ENCODE measurements at regions not wholly inside any gene's neighbourhood (a gene's known extent, or its start where the extent isn't known, plus 50 kb on each side); places are given as distances from the start of the nearest gene placed in this dataset.
A peak's percentile ranks its signal among the peaks of the same experiment; 100 is the strongest.

DNA sequence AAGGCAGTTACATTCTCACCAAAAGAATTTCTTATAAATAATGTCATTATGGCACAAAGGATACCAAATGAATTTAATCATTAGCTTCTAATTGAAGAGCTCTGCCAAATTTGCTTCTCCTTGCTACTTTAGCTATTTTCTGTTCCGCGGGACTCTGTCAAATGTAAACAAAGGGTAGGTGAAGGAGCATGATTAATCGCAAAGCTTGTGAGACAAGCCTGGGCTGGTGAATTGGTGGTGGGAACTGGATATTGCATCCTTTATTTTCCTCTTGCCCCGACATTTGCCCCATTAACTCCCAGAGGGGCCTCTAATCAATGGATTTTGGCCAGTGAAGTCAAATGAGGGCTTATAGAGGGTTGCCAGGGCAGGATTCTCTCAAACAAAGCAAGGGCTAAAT, 234.2 kb upstream of the RFX3 start:
- no peak for DNase-seq (ENCODE audit: low spot score)
- Histone ChIP-seq H3K9me3 (ENCODE audit: control insufficient read depth in 4 of 4, low read length in 3 of 4) (no peaks in the 10 kb centered on the region), H3K36me3 (ENCODE audit: control insufficient read depth in 4 of 4, insufficient read depth in 3 of 4, low read depth in 1 of 4, low read length in 3 of 4) (no peaks in the 10 kb centered on the region), H3K9ac (ENCODE audit: low read depth in 1 of 2, low read length in 2 of 2) (no peak overlapping the region), H3K4me1 (ENCODE audit: control insufficient read depth in 4 of 4, insufficient read depth in 4 of 4, low read length in 3 of 4) (peaks cover 0 to 5% (median 2%) of the 10 kb centered on the region in 4 donors), H3K27me3 (ENCODE audit: control insufficient read depth in 4 of 4, insufficient read depth in 4 of 4, low read length in 3 of 4) (no peaks in the 10 kb centered on the region), H3K4me3 (ENCODE audit: low read depth in 1 of 3, low read length in 3 of 3) (no peak overlapping the region), H3K27ac (ENCODE audit: low read depth in 1 of 2, low read length in 2 of 2) (no peak overlapping the region)
- WGBS: 29% methylated on average over 4 of the region's 4 CpGs
- TF ChIP-seq HNF4A (conservative IDR thresholded peaks at IDR 0.05): no peak
- TF ChIP-seq, protein P1, sequence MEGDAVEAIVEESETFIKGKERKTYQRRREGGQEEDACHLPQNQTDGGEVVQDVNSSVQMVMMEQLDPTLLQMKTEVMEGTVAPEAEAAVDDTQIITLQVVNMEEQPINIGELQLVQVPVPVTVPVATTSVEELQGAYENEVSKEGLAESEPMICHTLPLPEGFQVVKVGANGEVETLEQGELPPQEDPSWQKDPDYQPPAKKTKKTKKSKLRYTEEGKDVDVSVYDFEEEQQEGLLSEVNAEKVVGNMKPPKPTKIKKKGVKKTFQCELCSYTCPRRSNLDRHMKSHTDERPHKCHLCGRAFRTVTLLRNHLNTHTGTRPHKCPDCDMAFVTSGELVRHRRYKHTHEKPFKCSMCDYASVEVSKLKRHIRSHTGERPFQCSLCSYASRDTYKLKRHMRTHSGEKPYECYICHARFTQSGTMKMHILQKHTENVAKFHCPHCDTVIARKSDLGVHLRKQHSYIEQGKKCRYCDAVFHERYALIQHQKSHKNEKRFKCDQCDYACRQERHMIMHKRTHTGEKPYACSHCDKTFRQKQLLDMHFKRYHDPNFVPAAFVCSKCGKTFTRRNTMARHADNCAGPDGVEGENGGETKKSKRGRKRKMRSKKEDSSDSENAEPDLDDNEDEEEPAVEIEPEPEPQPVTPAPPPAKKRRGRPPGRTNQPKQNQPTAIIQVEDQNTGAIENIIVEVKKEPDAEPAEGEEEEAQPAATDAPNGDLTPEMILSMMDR (IDR thresholded peaks at IDR 0.05; ENCODE audit: low read depth, low read length, missing input control): peak; percentile 6

DNA sequence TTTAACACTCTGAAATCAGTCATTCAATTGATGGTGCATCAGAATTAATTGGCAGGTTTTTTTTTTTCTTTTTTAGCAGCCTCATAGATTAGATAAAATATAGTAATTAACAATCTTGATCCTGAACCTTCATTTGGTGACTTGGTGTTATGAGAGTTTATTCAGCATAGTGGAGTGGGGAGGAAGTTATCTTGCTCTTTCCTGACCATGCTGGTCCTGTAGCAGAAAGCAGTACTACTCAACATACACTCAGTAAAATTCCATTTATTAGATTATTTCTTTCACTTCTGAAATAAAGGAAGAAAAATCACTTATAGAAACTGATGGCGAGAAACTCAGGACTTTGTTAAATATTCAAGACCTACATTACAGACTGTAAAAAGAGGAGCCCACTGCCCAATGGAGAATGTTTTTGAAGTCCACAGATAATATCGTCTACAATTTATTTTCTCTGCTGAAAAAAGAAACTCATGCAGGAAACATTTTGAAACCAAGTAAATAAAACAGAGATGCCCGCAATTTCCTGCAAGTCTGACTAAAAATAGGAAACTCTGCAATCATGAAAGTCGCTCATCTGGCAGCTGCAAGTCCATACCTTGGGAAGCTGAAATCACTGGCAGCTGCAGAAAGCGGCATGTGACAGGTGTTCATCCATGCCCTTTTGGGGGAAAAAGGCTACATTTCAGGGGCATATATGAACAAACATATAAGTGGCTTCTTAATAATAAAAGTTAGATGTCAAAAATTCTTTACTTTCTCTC, 233.2 kb upstream of the RFX3 start:
- Histone ChIP-seq H3K9me3 (ENCODE audit: control insufficient read depth in 4 of 4, low read length in 3 of 4) (no peaks in the 10 kb centered on the region), H3K27ac (ENCODE audit: low read depth in 1 of 2, low read length in 2 of 2) (peak overlapping the region in 1 of 2 donors; percentile 20), H3K9ac (ENCODE audit: low read depth in 1 of 2, low read length in 2 of 2) (no peak overlapping the region), H3K36me3 (ENCODE audit: control insufficient read depth in 4 of 4, insufficient read depth in 3 of 4, low read depth in 1 of 4, low read length in 3 of 4) (no peaks in the 10 kb centered on the region), H3K4me1 (ENCODE audit: control insufficient read depth in 4 of 4, insufficient read depth in 4 of 4, low read length in 3 of 4) (peaks cover 0 to 5% (median 2%) of the 10 kb centered on the region in 4 donors), H3K27me3 (ENCODE audit: control insufficient read depth in 4 of 4, insufficient read depth in 4 of 4, low read length in 3 of 4) (no peaks in the 10 kb centered on the region), H3K4me3 (ENCODE audit: low read depth in 1 of 3, low read length in 3 of 3) (no peak overlapping the region)
- 59% methylated on average over 5 of the region's 5 CpGs for WGBS
- DNase-seq (ENCODE audit: low spot score): no peak
- TF ChIP-seq YY1 (IDR thresholded peaks at IDR 0.05) (no peak), RAD21 (IDR thresholded peaks at IDR 0.05) (no peak), HNF4G (IDR thresholded peaks at IDR 0.05) (no peak), SP1 (IDR thresholded peaks at IDR 0.05) (no peak)
- TF ChIP-seq, protein P2, sequence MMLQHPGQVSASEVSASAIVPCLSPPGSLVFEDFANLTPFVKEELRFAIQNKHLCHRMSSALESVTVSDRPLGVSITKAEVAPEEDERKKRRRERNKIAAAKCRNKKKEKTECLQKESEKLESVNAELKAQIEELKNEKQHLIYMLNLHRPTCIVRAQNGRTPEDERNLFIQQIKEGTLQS (IDR thresholded peaks at IDR 0.05): no peak
- TF ChIP-seq, protein P3, sequence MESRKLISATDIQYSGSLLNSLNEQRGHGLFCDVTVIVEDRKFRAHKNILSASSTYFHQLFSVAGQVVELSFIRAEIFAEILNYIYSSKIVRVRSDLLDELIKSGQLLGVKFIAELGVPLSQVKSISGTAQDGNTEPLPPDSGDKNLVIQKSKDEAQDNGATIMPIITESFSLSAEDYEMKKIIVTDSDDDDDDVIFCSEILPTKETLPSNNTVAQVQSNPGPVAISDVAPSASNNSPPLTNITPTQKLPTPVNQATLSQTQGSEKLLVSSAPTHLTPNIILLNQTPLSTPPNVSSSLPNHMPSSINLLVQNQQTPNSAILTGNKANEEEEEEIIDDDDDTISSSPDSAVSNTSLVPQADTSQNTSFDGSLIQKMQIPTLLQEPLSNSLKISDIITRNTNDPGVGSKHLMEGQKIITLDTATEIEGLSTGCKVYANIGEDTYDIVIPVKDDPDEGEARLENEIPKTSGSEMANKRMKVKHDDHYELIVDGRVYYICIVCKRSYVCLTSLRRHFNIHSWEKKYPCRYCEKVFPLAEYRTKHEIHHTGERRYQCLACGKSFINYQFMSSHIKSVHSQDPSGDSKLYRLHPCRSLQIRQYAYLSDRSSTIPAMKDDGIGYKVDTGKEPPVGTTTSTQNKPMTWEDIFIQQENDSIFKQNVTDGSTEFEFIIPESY (IDR thresholded peaks at IDR 0.05): no peak

DNA sequence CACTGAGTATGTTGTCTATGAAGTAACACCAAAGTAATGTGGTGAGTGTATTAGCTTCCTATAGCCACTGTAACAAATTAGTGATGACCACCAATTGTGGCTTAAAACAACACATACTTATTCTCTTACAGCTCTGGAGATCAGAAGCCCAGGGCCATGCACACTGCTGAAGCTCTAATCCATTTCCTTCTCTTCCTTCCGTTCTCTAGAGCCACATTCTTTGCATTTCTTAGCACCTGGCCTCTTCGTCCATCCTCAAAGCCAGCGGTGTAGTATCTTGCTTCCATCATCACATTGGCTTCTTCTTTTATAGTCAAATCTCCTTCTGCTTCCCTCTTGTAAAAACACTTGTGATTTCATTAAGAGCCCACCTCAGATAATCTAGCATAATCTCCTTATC, 230.3 kb upstream of the RFX3 start:
- no peak for DNase-seq (ENCODE audit: low spot score)
- Histone ChIP-seq H3K27ac (ENCODE audit: low read depth in 1 of 2, low read length in 2 of 2) (no peak overlapping the region), H3K27me3 (ENCODE audit: control insufficient read depth in 4 of 4, insufficient read depth in 4 of 4, low read length in 3 of 4) (no peaks in the 10 kb centered on the region), H3K9ac (ENCODE audit: low read depth in 1 of 2, low read length in 2 of 2) (no peak overlapping the region), H3K4me3 (ENCODE audit: low read depth in 1 of 3, low read length in 3 of 3) (no peak overlapping the region), H3K36me3 (ENCODE audit: control insufficient read depth in 4 of 4, insufficient read depth in 3 of 4, low read depth in 1 of 4, low read length in 3 of 4) (no peaks in the 10 kb centered on the region), H3K9me3 (ENCODE audit: control insufficient read depth in 4 of 4, low read length in 3 of 4) (no peaks in the 10 kb centered on the region), H3K4me1 (ENCODE audit: control insufficient read depth in 4 of 4, insufficient read depth in 4 of 4, low read length in 3 of 4) (peaks cover 0 to 5% (median 2%) of the 10 kb centered on the region in 4 donors)
- TF ChIP-seq HNF4A (conservative IDR thresholded peaks at IDR 0.05): no peak
- TF ChIP-seq FOXA1 (IDR thresholded peaks at IDR 0.05): no peak
- TF ChIP-seq, protein P4, sequence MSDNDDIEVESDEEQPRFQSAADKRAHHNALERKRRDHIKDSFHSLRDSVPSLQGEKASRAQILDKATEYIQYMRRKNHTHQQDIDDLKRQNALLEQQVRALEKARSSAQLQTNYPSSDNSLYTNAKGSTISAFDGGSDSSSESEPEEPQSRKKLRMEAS (IDR thresholded peaks at IDR 0.05): no peak
- no peak for TF ChIP-seq HNF4G (IDR thresholded peaks at IDR 0.05)
- TF ChIP-seq FOXA2 (IDR thresholded peaks at IDR 0.05): no peak
- no peak for TF ChIP-seq YY1 (IDR thresholded peaks at IDR 0.05)
- TF ChIP-seq, protein P2 (IDR thresholded peaks at IDR 0.05): no peak
- TF ChIP-seq, protein P5, sequence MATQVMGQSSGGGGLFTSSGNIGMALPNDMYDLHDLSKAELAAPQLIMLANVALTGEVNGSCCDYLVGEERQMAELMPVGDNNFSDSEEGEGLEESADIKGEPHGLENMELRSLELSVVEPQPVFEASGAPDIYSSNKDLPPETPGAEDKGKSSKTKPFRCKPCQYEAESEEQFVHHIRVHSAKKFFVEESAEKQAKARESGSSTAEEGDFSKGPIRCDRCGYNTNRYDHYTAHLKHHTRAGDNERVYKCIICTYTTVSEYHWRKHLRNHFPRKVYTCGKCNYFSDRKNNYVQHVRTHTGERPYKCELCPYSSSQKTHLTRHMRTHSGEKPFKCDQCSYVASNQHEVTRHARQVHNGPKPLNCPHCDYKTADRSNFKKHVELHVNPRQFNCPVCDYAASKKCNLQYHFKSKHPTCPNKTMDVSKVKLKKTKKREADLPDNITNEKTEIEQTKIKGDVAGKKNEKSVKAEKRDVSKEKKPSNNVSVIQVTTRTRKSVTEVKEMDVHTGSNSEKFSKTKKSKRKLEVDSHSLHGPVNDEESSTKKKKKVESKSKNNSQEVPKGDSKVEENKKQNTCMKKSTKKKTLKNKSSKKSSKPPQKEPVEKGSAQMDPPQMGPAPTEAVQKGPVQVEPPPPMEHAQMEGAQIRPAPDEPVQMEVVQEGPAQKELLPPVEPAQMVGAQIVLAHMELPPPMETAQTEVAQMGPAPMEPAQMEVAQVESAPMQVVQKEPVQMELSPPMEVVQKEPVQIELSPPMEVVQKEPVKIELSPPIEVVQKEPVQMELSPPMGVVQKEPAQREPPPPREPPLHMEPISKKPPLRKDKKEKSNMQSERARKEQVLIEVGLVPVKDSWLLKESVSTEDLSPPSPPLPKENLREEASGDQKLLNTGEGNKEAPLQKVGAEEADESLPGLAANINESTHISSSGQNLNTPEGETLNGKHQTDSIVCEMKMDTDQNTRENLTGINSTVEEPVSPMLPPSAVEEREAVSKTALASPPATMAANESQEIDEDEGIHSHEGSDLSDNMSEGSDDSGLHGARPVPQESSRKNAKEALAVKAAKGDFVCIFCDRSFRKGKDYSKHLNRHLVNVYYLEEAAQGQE (IDR thresholded peaks at IDR 0.05): no peak
- no peak for TF ChIP-seq SP1 (IDR thresholded peaks at IDR 0.05)
- TF ChIP-seq RAD21 (IDR thresholded peaks at IDR 0.05): no peak
- no peak for TF ChIP-seq TAF1 (conservative IDR thresholded peaks at IDR 0.05)
- TF ChIP-seq RXRA (IDR thresholded peaks at IDR 0.05): no peak
- TF ChIP-seq GABPA (IDR thresholded peaks at IDR 0.05 in 1 of 2, conservative IDR thresholded peaks at IDR 0.05 in 1 of 2): no peak
- WGBS: 88% methylated on average over 3 of the region's 3 CpGs

Measured in liver (tissue), 8 donors.